ENCODE measurements at regions not wholly inside any gene's neighbourhood (a gene's known extent, or its start where the extent isn't known, plus 50 kb on each side); places are given as distances from the start of the nearest gene placed in this dataset.

- no peak for DNase-seq (ENCODE audit: low spot score)
These were observed 709.2 kb upstream of the ID2 start for GRCh38 chr2:7972670-7973069.

GRCh38 chr2:7973801-7974480 lies 707.9 kb upstream of the ID2 start:
- DNase-seq (ENCODE audit: low spot score), result no peak

GRCh38 chr2:7974936-7975335 lies 706.9 kb upstream of the ID2 start:
- DNase-seq (ENCODE audit: low spot score), result no peak

- no peak for DNase-seq (ENCODE audit: low spot score)
These were observed 705.6 kb upstream of the ID2 start for GRCh38 chr2:7976206-7976605.

- DNase-seq (ENCODE audit: low spot score), result no peak
These were observed 703.9 kb upstream of the ID2 start for GRCh38 chr2:7977981-7978380.

GRCh38 chr2:7982054-7982453 lies 699.8 kb upstream of the ID2 start:
- DNase-seq (ENCODE audit: low spot score), result no peak

GRCh38 chr2:7983451-7983850 lies 698.4 kb upstream of the ID2 start:
- no peak for DNase-seq (ENCODE audit: low spot score)

- no peak for DNase-seq (ENCODE audit: low spot score)
These were observed 697.9 kb upstream of the ID2 start for GRCh38 chr2:7983912-7984311.

GRCh38 chr2:7984693-7985353 lies 697.0 kb upstream of the ID2 start:
- DNase-seq (ENCODE audit: low spot score), result no peak

- no peak for DNase-seq (ENCODE audit: low spot score)
These were observed 695.4 kb upstream of the ID2 start for GRCh38 chr2:7986431-7986830.

GRCh38 chr2:7987992-7988391 lies 693.9 kb upstream of the ID2 start:
- DNase-seq (ENCODE audit: low spot score), result no peak

GRCh38 chr2:7988440-7988839 lies 693.4 kb upstream of the ID2 start:
- no peak for DNase-seq (ENCODE audit: low spot score)

GRCh38 chr2:7989823-7990222 lies 692.0 kb upstream of the ID2 start:
- no peak for DNase-seq (ENCODE audit: low spot score)

- DNase-seq (ENCODE audit: low spot score), result peak; percentile 29
These were observed 688.9 kb upstream of the ID2 start for GRCh38 chr2:7992612-7993602.

GRCh38 chr2:7994397-7994951 lies 687.4 kb upstream of the ID2 start:
- peak; percentile 14 for DNase-seq (ENCODE audit: low spot score)

GRCh38 chr2:7997279-7997678 lies 684.6 kb upstream of the ID2 start:
- DNase-seq (ENCODE audit: low spot score), result no peak

- DNase-seq (ENCODE audit: low spot score), result no peak
These were observed 682.0 kb upstream of the ID2 start for GRCh38 chr2:7999683-8000476.

GRCh38 chr2:8000870-8001269 lies 681.0 kb upstream of the ID2 start:
- DNase-seq (ENCODE audit: low spot score), result no peak

GRCh38 chr2:8002765-8003393 lies 679.0 kb upstream of the ID2 start:
- no peak for DNase-seq (ENCODE audit: low spot score)

- peak; percentile 59 for DNase-seq (ENCODE audit: low spot score)
These were observed 678.3 kb upstream of the ID2 start for GRCh38 chr2:8003462-8004075.

All from H4 (cell line).